AG09319 (cell line): ENCODE measurements at regions not wholly inside any gene's neighbourhood (a gene's known extent, or its start where the extent isn't known, plus 50 kb on each side); places are given as distances from the start of the nearest gene placed in this dataset.

Experiments
- DNase-seq: peaks from one replicate; pipeline ENCODE4 v3.0.0-alpha.2; 2010; ENCODE audit warnings: low read depth; ENCODE audit errors: extremely low read depth
- TF ChIP-seq, protein P1 (sequence below): IDR thresholded peaks from 2 replicates; pipeline ENCODE4 v1.5.1; 2011; ENCODE audit warnings: low read depth, mild to moderate bottlenecking, inconsistent platforms, low read length, moderate library complexity

DNA sequence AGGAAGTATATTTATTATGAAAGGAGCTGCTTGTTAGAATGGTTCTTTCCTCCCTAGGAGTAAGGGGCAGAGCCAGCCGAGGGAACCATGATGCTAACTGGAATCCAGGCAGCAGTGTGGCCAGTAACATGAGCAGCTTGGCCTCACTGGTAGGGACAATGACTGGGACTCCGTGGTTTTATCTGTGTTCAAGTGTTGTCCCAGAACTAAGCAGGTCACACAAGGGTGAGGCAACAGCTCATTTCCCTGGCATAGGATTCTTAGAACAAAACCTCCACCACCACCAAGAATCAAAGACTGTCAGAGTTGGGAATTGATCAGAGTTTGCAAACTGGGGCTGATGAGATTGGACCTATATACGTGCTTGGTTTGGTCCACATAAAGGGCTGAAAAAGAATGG is 138.9 kb upstream of the COBL start:
- TF ChIP-seq, protein P1, sequence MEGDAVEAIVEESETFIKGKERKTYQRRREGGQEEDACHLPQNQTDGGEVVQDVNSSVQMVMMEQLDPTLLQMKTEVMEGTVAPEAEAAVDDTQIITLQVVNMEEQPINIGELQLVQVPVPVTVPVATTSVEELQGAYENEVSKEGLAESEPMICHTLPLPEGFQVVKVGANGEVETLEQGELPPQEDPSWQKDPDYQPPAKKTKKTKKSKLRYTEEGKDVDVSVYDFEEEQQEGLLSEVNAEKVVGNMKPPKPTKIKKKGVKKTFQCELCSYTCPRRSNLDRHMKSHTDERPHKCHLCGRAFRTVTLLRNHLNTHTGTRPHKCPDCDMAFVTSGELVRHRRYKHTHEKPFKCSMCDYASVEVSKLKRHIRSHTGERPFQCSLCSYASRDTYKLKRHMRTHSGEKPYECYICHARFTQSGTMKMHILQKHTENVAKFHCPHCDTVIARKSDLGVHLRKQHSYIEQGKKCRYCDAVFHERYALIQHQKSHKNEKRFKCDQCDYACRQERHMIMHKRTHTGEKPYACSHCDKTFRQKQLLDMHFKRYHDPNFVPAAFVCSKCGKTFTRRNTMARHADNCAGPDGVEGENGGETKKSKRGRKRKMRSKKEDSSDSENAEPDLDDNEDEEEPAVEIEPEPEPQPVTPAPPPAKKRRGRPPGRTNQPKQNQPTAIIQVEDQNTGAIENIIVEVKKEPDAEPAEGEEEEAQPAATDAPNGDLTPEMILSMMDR: no peak
- DNase-seq: no peak

DNA sequence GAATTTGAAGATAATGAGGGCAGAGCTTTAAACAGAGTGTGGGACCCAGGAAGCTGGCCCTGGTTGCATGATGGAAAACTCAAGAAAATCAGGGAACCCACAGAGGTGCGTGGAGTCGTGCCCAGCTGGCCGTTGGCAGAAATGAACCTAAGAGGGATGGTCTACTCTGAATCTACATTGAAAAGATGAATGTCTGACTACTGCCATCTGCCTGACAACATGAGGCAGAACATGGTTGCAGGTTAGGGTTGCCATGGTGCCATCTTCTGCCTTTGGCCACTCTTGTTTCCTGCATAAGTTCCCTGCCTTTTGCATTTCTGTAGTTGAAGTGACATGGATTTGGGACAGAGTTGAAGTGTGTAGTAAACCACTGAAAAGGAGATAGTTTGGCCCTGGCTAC is 138.5 kb upstream of the COBL start:
- DNase-seq: no peak
- TF ChIP-seq, protein P1: no peak

DNA sequence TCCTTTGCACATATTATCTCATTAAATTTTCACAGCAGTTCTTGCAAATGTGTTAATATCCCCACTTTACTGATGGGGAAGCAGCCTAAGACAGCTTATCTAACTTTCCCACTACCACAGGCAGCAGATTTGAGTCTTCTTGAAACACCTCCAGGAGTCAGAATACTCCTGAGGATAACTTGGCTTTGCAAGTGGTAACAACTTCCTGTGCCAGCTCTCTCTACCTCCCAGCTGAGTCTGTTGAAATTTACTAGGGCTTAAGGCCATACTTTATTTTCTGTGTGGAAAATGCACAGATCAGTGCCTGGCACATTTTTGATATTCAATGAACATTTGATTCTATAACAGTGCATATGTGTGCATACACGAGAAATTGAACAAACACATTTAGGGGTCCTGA is 136.1 kb upstream of the COBL start:
- TF ChIP-seq, protein P1: no peak
- no peak for DNase-seq

DNA sequence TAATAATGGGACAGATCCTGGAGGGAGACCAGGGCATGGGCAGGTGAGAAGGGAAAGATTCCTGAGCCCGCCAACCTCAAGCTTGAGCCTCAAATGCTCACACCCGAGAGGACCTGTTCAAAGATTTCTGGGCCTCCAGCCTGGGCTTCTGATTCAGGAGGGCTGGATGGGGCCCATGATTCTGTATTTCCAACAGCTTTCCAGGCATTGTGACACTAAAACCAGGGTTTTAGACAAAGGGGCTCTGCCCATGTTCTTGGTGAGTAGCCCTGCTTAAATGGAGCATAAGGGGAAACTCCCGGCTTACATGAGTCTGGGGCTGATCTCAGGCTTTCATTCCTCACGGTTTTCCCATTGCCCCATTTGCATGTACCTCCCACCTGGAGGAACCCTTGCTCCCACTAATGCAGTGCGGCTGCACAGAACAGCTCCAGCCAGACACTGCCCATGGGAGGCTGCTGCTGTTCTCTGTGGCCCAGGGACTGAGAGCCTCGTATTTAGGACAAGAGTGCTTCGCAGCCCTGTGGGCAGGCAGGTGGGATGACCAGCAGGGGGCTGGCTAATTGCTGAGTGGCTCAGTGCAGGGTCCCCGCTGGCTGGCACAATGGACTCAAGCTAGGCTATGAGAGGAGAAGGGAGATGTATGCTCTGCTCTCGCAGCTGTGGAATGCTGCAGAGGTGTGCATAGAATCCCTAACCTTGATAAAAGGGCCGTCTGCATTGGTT is 135.3 kb upstream of the COBL start:
- no peak for DNase-seq
- TF ChIP-seq, protein P1: no peak

- no peak for DNase-seq
- TF ChIP-seq, protein P1: no peak
Observed at GRCh38 chr7:51450541-51450940, 133.9 kb upstream of the COBL start.

GRCh38 chr7:51446785-51447184 is 130.2 kb upstream of the COBL start:
- DNase-seq: no peak
- TF ChIP-seq, protein P1: no peak

- TF ChIP-seq, protein P1: no peak
- DNase-seq: no peak
Observed at GRCh38 chr7:51446356-51446755, 129.7 kb upstream of the COBL start.
